ENCODE measurements at regions not wholly inside any gene's neighbourhood (a gene's known extent, or its start where the extent isn't known, plus 50 kb on each side); places are given as distances from the start of the nearest gene placed in this dataset.

GRCh38 chr7:92913849-92914248 is 77.5 kb upstream of the CDK6 start:
- Histone ChIP-seq H3K4me1 (ENCODE audit: low read length) (no peaks in the 10 kb centered on the region), H3K27me3 (replicated peaks; ENCODE audit: insufficient read depth, low read length) (no peaks in the 10 kb centered on the region), H2AFZ (ENCODE audit: low read length) (no peak overlapping the region), H3K9ac (ENCODE audit: low read length) (no peak overlapping the region), H3K9me2 (replicated peaks; ENCODE audit: insufficient read depth, low read length) (no peaks in the 10 kb centered on the region), H3K36me3 (replicated peaks; ENCODE audit: insufficient read depth, low read length) (no peaks in the 10 kb centered on the region), H4K20me1 (ENCODE audit: insufficient read depth, low read length) (no peaks in the 10 kb centered on the region), H3K4me3 (ENCODE audit: low read length) (no peak overlapping the region), H3K4me2 (ENCODE audit: low read depth, low read length) (no peak overlapping the region), H3F3A (ENCODE audit: insufficient read depth, low read length) (no peaks in the 10 kb centered on the region), H3K79me2 (ENCODE audit: low read length) (no peaks in the 10 kb centered on the region), H3K9me3 (replicated peaks; ENCODE audit: insufficient read depth, low read length) (no peaks in the 10 kb centered on the region), H3K27ac (ENCODE audit: low read length) (no peak overlapping the region)
- no peak for DNase-seq
- TF ChIP-seq CTCF (IDR thresholded peaks at IDR 0.05; ENCODE audit: low read length) (no peak), EZH2phosphoT487 (IDR thresholded peaks at IDR 0.05; ENCODE audit: low read length) (no peak), EZH2 (optimal IDR thresholded peaks at IDR 0.05; ENCODE audit: low read depth, low read length) (no peak)

GRCh38 chr7:92910976-92911375 is 74.6 kb upstream of the CDK6 start:
- no peak overlapping the region for H2AFZ ChIP-seq (ENCODE audit: low read length)
- no peaks in the 10 kb centered on the region for H4K20me1 ChIP-seq (ENCODE audit: insufficient read depth, low read length)
- no peaks in the 10 kb centered on the region for H3K79me2 ChIP-seq (ENCODE audit: low read length)
- H3K27ac ChIP-seq (ENCODE audit: low read length), result no peak overlapping the region
- H3K27me3 ChIP-seq (replicated peaks; ENCODE audit: insufficient read depth, low read length), result no peaks in the 10 kb centered on the region
- H3F3A ChIP-seq (ENCODE audit: insufficient read depth, low read length), result no peaks in the 10 kb centered on the region
- no peaks in the 10 kb centered on the region for H3K9me3 ChIP-seq (replicated peaks; ENCODE audit: insufficient read depth, low read length)
- H3K4me1 ChIP-seq (ENCODE audit: low read length), result no peaks in the 10 kb centered on the region
- no peak overlapping the region for H3K4me3 ChIP-seq (ENCODE audit: low read length)
- H3K9me2 ChIP-seq (replicated peaks; ENCODE audit: insufficient read depth, low read length), result no peaks in the 10 kb centered on the region
- no peak for DNase-seq
- TF ChIP-seq CTCF (IDR thresholded peaks at IDR 0.05; ENCODE audit: low read length), result no peak
- TF ChIP-seq EZH2 (optimal IDR thresholded peaks at IDR 0.05; ENCODE audit: low read depth, low read length), result no peak
- no peak for TF ChIP-seq EZH2phosphoT487 (IDR thresholded peaks at IDR 0.05; ENCODE audit: low read length)
- no peak overlapping the region for H3K9ac ChIP-seq (ENCODE audit: low read length)
- H3K4me2 ChIP-seq (ENCODE audit: low read depth, low read length), result no peak overlapping the region
- H3K36me3 ChIP-seq (replicated peaks; ENCODE audit: insufficient read depth, low read length), result no peaks in the 10 kb centered on the region

- H3K27ac ChIP-seq (ENCODE audit: low read length), result no peak overlapping the region
- H3K9me3 ChIP-seq (replicated peaks; ENCODE audit: insufficient read depth, low read length), result no peaks in the 10 kb centered on the region
- no peaks in the 10 kb centered on the region for H4K20me1 ChIP-seq (ENCODE audit: insufficient read depth, low read length)
- no peaks in the 10 kb centered on the region for H3K4me1 ChIP-seq (ENCODE audit: low read length)
- H3F3A ChIP-seq (ENCODE audit: insufficient read depth, low read length), result no peaks in the 10 kb centered on the region
- H3K4me3 ChIP-seq (ENCODE audit: low read length), result no peak overlapping the region
- no peak overlapping the region for H3K9ac ChIP-seq (ENCODE audit: low read length)
- H3K36me3 ChIP-seq (replicated peaks; ENCODE audit: insufficient read depth, low read length), result no peaks in the 10 kb centered on the region
- no peak for DNase-seq
- no peaks in the 10 kb centered on the region for H3K79me2 ChIP-seq (ENCODE audit: low read length)
- no peak for TF ChIP-seq EZH2phosphoT487 (IDR thresholded peaks at IDR 0.05; ENCODE audit: low read length)
- TF ChIP-seq EZH2 (optimal IDR thresholded peaks at IDR 0.05; ENCODE audit: low read depth, low read length), result no peak
- no peak for TF ChIP-seq CTCF (IDR thresholded peaks at IDR 0.05; ENCODE audit: low read length)
- H3K9me2 ChIP-seq (replicated peaks; ENCODE audit: insufficient read depth, low read length), result no peaks in the 10 kb centered on the region
- no peaks in the 10 kb centered on the region for H3K27me3 ChIP-seq (replicated peaks; ENCODE audit: insufficient read depth, low read length)
- H3K4me2 ChIP-seq (ENCODE audit: low read depth, low read length), result no peak overlapping the region
- H2AFZ ChIP-seq (ENCODE audit: low read length), result peak overlapping the region; percentile 30; the same call in 1 of the 2 replicates
These were observed 73.5 kb upstream of the CDK6 start for GRCh38 chr7:92909686-92910475.

Measured in MM.1S (cell line).